HPDE6-E6E7 (cell line): ENCODE measurements at regions not wholly inside any gene's neighbourhood (a gene's known extent, or its start where the extent isn't known, plus 50 kb on each side); places are given as distances from the start of the nearest gene placed in this dataset.
"Not testable (repeated sequence)": the region's sequence is repeated elsewhere in the genome, so short reads cannot be mapped to it uniquely, and the experiment has no call there.

Experiments
- DNase-seq: peaks from one replicate; pipeline ENCODE4 v3.0.0; 2011; ENCODE audit warnings: missing footprints; ENCODE audit errors: extremely low spot score

- DNase-seq: no peak
Observed at GRCh38 chr11:24375351-24375750, 121.5 kb upstream of the LUZP2 start.

DNA sequence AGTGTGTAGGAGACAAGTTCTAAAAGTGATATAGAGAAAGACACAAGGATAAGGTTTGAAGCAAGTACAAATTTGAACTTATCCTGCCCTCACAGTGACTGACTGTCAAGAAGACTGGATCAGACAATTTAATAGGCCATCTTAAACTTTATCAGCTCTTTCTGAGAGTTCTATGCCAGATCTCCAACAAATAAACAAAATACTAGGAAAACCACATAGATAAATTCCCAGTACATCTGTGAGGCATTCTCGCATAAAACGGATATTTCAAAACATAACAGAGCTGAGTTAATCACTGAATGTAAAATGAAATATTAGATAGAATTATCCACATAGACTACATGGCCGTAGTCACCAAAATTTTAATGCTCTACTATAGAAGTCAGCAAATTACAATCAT, 120.9 kb upstream of the LUZP2 start:
- DNase-seq: no peak

DNA sequence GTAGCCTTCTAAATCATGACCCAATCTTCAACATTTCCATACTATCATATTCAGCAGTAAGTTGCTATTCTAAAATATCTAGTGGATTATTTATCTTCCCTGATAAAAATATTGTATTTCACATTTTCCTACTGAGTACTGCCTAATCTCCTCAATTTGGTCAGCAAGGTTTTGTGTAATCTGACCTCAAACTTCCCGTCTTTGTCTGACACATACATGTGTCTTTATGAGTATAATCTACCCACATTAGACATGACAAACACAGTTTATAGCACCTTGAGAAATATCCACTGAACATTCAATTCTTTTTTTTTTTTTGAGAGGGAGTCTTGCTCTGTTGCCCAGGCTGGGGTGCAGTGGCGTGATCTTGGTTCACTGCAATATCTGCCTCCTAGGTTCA, 113.7 kb upstream of the LUZP2 start:
- DNase-seq: no peak

DNA sequence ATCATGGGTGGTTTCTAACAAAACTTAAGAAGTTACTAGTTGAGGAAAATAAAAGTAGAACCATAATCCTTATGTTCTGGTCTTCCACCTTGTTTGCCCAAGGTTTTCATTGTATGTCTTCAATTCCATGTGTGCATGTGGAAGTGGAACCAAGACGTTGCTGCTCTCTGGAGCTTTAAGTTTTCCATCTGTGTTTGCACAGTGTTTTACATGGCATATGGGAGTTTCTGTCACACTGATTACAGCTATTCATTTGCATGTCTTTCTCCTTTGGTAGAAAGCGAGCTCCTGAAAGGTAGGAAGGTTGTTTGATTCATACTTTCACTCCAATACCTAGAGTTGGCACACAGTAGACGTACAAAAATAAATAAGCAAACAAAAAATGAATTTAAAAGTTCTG, 112.6 kb upstream of the LUZP2 start:
- no peak for DNase-seq

- DNase-seq: no peak
Observed at GRCh38 chr11:24386546-24387397, 110.1 kb upstream of the LUZP2 start.

DNA sequence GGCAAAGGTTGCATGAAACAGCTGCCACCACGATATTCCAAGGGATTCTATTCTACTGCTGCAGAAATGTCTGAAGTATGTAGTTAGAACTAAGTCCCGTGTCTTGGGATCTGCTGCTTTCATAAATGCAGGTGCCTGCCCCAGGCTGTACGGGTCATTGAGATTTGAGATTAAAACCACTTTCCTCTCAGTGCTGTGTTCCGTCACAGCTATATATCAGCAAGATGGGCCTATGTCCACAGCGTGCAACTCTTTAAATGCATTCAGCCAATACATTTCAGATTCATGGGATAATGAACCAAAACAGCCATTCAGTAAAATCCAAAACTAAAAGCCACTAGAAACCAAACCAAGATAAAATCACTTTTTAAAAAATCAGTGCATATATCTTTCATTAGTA, 107.3 kb upstream of the LUZP2 start:
- DNase-seq: no peak

- DNase-seq: no peak
Observed at GRCh38 chr11:24390016-24390415, 106.8 kb upstream of the LUZP2 start.

DNA sequence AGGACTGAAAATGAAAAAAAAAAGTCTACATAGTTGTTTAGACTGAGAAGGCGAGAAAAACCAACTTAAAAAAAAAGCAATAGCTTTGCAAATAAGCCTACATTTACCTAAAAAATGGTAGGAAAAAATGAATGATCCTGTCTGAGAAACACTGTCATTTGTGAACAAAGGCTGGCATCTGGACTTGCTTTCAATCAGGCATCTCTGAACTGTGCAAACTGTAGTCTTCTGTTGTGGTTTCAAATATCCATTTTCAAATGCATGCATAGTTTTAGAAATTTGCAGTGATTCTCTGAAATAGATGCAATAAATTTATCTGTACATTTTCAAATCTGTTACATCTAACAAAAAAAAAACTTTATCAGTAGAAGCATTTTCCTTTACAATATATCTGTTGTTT, 106.1 kb upstream of the LUZP2 start:
- no peak for DNase-seq

DNA sequence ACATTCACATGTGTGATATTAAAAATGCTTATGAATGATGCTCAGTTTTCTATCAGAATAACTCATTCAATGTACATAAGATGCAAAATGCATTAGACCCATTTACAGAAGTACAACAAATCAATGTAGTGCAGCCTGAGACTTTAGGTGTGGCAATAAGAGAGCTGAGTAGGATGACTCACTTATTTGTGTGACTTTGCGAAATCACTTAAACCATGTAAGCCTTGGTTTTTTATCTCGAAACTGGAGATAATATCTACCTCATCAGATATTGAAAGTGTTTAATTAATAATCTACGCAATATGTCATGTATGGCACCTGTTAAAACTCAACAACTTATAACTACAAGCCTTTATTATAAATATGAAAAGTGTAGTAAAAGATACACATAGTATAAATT, 105.7 kb upstream of the LUZP2 start:
- peak; percentile 47 for DNase-seq

DNA sequence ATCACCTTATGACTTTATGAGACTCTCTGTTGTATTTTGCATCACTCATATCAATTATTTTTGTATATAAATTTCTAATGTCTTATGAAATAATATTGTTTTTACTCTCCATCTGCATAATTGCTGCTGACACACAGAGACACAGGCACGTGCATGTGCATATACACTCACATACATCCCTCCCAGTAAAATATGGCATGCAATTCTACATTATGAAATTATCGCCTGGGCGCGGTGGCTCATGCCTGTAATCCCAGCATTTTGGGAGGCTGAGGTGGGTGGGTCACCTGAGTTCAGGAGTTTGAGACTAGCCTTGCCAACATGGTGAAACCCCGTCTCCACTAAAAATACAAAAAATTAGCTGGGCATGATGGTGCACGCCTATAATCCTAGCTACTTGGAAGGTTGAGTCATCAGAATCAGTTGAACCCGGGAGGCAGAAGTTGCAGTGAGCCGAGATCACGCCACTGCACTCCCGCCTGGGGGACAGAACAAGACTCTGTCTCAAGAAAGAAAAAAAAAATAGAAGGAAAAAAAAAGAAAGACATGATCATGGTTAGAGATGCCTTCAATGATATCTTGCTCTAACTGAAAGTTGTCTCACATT, 96.7 kb upstream of the LUZP2 start:
- no peak for DNase-seq

DNA sequence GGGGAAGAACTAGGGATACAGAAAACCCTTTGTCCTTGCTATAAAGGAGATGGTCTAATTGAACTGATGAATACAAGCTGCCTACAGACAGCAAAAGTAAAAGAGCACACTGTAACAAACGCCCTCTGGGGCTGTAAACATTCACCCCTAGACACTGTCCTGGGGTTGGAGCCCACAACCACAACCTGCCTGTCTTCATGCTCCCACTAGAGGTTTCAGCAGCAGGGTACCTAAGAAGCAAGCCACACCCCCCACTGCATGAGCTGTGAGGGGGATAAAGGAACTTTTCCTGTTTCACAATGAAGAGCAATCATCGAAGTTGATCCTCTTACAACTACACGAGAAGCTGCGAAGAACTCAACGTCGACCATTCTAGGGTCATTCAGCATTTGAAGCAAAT, 90.5 kb upstream of the LUZP2 start:
- DNase-seq: no peak

DNA sequence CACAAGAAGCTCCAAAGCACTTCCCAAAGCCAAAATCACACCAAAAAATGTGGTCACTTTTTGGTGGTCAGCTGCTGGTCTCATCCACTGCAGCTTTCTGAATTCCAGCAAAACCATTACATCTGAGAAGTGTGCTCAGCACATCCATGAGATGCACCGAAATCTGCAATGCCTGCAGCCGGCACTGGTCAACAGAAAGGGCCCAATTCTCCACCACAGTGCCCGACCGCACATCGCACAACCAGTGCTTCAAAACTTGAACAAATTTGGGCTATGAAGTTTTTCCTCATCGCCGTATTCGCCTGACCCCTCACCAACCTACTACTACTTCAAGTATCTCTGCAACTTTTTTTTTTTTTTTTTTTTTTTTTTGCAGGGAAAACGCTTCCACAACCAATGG, 89.9 kb upstream of the LUZP2 start:
- no peak for DNase-seq

GRCh38 chr11:24407733-24408132, 89.1 kb upstream of the LUZP2 start:
- no peak for DNase-seq

DNA sequence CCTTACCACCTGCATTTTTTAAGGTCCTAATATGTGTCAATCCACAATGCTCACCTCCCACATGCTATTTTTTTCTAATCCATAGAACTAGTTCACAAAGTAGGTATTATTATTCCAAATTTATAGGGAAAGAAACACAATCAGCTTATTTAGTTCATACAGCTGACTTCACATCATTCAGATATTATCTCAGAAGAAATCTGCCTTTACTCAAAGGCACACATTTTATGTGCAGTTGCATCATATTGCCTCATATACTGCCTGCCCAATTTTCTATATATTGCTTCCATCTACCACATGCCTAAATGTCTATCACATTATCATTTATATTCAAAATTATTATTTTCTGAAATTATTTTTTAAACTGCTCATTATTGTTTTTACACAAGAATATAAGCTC, 88.7 kb upstream of the LUZP2 start:
- DNase-seq: no peak

- DNase-seq: no peak
Observed at GRCh38 chr11:24411791-24412190, 85.1 kb upstream of the LUZP2 start.

DNA sequence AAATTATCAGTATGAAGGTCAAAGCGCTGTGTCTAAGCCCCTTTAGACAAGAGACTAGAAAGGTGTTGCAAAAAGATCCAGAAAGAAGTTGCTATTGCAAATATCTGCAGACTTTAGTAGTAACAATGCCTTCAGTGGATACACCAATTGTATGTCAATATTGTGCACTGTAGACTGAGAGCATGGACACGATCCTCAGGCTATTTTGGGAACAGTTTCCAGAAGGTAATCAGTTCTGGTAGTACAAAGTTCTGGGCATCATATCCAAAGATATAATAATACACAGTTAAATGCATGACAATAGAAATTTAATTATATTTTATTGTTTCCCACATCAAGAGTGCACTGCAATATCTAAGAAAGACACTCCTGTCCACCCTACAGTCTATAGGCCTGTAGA, 84.1 kb upstream of the LUZP2 start:
- DNase-seq: no peak

DNA sequence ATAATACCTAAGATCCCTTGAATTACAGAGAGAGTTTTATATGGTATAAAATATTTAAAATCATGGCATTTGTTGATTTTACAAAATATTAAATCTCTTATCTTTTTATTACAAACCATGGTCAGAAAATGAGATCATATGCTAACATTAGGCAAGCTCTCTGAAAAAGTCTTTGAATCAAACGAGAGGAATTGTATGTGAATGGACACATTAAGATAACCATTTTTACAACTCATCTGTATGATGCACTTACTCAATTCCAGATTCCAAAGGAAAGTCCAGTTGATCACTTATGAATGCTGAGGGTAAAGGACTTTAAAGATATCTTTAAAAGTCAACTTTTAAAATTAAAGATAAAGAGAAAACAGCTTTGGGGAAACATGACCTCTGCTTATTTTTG, 83.5 kb upstream of the LUZP2 start:
- DNase-seq: no peak

DNA sequence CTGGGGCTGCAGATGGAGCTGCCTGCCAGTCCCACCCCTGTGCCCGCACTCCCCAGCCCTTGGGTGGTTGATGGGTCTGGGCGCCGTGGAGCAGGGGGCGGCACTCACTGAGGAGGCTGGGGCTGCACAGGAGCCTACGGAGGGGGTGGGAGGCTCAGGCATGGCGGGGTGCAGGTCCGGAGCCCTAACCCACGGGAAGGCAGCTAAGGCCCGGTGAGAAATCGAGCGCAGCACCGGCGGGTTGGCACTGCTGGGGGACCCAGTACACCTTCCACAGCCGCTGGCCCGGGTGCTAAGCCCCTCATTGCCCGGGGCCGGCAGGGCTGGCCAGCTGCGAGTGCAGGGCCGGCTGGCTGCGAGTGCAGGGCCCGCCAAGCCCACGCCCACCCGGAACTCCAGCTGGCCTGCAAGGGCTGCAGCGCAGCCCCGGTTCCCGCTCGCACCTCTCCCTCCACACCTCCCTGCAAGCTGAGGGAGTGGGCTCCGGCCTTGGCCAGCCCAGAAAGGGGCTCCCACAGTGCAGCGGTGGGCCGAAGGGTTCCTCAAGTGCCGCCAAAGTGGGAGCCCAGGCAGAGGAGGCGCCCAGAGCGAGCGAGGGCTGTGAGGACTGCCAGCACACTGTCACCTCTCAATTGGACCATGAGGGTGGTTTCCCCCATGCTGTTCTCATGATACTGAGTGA, 80.8 kb upstream of the LUZP2 start:
- DNase-seq: not testable (repeated sequence)

- DNase-seq: peak; percentile 5
Observed at GRCh38 chr11:24421766-24422165, 75.1 kb upstream of the LUZP2 start.

DNA sequence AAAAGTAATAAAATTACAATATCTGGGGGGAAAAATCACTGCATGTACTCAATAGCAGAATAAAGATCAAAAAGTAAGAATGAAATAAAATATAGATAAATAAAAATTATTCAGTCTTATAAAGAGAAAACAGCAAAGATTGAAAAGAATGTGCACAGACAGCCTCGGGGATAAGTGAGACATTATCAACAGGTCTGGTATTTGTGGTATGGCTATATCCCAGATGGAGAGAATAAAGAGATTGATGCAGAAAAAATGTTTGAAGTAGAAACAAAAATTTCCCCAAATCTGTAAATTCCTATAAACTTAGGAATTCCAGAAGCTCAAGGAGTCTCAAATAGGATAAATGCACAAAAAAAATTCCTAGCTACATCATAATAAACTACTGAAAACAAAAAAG, 74.5 kb upstream of the LUZP2 start:
- DNase-seq: no peak

DNA sequence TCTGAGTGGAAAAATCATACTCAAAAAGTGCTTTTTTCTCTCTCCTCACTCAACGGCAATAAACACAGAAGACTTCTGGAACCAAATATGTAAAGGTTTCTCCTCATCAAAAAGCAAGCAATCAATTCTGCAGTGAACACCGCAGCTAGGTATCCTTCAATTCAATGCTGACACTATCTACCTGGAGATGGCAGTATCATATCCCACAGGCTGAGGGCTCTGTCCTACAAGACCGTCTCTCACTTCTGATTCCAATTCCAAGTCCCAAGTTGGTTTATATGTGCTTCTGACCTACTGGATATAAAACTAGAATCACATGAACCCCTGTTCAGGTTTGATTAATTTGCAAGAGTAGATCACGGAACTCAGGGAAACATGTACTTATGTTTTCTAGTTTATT, 59.7 kb upstream of the LUZP2 start:
- no peak for DNase-seq
